NCI-H2029 (cell line): ENCODE measurements at regions not wholly inside any gene's neighbourhood (a gene's known extent, or its start where the extent isn't known, plus 50 kb on each side); places are given as distances from the start of the nearest gene placed in this dataset.

Source experiments
- DNase-seq: peaks from one replicate; lab custom pipeline; 2025; lab: John Stamatoyannopoulos, UW

DNA sequence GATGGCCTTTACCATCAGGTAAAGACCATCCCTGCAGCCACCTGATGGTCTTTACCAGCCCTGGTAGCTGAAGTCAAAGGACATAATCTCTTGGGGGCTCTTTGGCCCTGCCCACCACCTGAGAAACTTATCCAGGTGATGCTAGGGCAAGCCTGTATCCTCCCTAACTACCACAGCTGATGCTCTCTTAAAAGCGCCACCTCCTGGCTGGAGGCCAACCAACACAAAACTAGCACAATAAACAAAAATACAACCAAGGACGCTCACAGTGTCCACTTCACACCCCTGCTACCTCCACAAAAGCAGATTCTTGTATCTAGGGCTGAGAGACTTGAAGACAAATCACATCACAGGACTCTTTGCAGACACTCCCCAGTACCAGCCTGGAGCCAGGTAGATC is 357.1 kb upstream of the POU3F1 start:
- no peak for DNase-seq

DNA sequence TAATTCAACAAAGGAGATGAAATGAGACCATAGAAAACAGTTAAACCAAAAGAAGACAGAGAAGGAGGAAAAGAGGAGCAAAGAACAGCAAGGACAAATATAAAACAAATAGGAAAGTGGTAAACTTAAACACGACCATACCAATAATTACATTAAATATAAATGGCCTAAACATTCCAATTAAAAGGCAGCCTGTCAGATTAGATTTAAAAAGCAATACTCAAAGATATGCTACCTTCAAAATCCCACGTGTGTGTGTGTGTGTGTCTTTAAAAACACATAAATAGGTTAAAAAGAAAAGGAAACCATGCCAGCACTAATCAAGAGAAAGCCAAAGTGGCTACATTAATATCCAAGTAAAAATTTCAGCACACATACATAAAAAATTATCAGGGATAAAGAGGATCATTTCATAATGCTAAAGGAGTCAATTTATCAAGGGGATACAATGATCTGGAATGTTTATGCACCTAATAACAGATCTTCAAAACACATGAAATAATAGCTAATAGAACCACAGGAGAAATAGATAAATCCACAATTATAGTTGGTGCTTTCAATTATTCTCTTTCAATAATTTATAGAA is 355.7 kb upstream of the POU3F1 start:
- no peak for DNase-seq

DNA sequence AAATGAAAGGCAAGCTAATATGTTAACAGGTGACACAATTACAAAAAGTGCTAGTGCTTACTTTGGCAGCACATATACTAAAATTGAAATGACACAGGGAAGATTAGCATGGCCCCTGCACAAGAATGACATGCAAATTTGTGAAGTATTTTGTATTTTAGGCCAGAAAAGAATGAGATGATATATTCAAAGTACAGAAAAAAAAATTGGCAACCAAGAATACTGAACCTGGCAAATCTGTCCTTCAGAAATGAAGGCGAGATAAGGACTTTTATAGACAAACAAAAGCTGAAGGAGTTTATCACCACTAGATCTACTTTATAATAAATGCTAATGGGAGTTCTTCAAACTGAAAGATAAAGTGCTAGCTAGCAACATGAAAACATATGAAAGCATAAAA is 350.0 kb upstream of the POU3F1 start:
- no peak for DNase-seq

DNA sequence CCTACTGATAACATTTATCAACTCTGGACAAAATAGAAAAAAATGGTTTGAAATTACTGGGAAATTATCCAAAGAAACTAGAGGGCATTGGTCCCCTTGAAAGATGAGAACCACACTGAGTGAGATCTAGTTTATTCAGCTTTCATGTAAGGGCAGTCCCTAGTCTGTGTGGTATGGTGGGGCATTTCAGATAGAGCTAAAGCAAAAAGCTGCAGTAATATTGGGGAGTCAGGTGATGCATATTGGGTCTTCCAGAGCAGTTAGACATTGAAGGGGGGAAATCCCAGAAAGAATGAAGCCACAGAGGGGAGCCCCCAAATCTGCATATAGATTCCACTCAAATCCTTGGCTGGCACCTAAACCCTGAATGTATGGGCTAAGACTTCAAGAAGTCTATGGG is 347.7 kb upstream of the POU3F1 start:
- DNase-seq: no peak

DNA sequence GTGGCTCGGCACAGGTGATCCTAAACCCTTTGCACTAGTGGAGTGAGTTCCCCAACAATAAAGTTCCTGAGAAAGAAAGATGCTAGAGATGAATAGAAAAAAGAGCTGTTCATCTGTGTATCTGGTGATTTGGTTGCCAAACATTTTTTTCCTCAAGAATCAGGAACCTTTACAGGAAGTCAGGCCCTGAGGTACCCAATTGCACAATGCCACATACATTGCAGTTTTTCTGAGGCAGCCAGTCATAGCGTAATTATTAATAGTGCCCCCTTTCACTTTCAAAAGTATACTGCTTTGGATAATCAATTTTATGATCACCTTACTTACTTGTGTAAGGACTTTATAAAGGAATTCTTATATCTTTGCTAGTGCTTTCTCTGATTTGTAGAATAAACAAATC is 346.3 kb upstream of the POU3F1 start:
- no peak for DNase-seq

DNA sequence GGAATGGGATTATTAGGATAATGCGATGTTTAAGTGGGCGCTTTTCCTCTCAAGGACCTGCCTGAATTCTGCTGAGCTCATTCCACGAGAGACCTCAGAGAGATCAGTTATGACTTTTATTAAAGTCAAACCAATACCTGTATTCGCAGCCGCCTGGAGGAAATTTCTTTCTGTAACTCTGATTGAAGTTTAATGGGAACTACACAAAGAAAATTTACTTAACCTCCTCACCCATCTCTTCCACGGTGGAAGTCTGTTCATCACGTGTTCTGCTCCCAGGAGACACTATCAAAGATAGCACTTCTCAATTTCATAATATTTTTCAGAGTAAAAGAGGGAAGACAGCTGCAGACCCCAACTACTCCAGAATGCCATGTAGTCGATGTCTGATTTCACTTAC is 334.7 kb upstream of the POU3F1 start:
- DNase-seq: no peak

DNA sequence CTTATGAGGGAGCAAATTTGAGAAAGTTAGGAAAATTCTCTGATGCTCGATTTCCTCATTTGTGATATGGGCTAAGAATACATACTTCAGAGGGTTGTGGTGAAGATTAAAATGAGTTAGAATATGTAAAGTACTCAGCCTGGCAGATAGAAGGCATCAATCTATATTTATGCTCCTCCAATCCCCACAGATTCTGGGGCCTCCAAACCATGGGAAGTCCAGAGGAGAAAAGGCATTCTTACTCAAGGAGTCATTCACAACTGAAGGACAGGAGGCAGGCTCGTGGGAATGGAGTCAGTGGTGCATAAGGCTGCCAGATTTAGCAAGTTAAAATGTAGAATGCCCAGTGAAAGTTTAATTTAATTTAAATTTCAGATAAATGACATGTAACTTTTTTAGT is 330.0 kb upstream of the POU3F1 start:
- no peak for DNase-seq

DNA sequence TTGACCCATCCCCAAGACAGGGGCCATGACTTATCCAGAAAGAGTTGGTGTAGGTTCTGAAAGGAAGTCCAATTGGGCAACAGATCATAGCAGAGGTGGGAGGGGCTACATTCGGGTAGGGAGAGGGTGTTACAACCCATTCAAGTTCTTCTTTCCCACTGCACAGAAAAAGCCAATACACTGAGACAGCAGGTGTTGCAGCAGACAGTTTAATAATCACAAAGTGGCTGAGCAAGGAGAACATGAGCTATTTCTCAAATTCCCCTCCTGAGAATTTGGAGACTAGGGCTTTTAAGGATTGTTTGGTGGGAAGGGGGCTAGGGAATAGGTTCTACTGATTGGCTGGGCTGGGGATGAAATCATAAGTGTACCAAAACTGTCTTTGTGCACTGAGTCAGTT is 328.4 kb upstream of the POU3F1 start:
- no peak for DNase-seq

DNA sequence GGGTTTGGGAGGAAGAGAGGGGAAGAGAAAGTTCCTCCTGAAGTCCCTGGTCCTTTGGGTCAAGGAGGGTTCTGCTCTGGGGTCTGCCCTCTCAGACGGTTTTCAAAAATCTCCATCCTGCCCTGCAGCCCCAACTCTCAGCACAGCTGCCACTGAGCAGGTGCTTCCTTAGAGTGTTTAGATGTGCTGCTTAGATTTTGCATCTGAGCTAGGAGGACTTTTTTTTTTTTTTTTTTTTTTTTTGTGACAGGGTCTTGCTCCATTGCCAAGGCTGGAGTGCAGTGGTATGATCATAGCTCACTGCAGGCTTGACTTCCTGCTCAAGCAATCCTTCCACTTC is 324.9 kb upstream of the POU3F1 start:
- DNase-seq: no peak

DNA sequence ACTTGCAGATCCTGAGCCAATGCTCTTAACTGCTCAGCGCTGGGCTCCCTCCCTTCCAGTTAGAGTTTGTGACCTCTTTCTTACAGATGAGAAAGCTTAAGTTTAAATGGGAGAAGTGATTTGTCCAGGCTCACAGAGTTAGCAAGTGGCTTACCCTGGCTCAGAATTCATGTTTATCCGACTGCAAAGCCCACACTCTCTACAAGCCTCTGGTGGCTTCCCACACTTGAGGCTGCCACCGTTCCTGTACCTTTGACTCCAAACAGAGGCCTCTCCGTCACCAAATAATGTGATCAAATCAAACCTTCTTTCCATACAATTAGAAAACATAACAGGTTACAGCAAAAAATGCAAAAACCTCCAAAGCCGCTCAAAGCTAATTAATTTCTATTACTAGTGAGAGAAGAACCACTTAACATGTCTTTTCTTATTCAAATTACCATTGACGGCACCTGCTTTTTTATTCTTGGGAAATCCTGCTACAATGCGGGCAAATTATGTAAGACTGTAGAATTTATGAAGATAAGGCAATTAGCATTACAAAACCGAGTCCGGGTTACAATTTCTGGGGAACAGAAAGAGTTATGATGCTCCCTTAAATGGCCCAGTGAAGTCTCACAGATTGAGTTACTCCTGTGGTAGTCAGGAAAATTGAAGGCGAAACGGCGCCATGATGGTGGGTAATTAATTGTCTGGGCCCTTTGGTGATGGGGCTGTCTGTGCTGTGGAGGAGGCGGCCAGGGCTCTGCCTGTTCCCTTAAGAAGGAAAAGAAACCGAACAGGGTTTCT is 324.3 kb upstream of the POU3F1 start:
- DNase-seq: no peak

DNA sequence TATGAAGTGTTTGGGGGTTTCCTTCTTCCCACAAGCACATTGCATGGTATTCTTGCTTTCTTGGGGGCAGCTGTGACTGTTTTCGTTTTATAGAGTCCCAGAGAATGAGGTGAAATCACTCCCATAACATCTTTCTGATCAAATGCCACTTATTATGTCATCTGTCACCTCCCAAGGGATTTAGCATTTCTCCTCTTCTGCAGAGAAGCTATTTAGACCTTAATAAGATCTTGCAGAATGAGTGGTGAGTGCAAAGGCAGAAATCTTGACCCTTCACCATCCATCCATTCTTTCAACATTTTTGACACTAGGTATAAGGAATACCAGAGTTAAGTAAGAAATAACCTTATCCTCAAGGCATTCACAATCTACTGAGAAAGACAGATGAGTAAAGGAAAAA is 318.6 kb upstream of the POU3F1 start:
- DNase-seq: no peak

DNA sequence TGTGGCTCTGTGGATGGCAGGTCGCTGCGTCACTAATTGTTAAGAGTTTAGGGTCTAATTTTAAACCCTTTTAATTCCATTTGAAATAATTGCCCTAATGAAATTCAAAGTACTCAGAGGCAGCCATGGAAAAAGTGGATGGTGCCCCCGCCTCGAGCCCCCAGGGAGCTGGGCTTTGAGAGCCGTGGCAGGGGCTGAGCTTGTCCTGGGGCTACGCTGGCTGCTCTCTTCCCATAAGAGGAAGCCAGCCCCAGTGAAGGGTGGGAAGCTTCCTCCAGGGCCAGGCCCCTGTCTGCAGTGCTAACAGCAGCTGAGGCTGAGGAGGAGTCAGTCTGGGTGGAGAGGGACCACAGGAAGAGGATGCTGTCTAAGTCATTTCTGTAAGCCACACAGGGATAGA is 315.0 kb upstream of the POU3F1 start:
- no peak for DNase-seq

DNA sequence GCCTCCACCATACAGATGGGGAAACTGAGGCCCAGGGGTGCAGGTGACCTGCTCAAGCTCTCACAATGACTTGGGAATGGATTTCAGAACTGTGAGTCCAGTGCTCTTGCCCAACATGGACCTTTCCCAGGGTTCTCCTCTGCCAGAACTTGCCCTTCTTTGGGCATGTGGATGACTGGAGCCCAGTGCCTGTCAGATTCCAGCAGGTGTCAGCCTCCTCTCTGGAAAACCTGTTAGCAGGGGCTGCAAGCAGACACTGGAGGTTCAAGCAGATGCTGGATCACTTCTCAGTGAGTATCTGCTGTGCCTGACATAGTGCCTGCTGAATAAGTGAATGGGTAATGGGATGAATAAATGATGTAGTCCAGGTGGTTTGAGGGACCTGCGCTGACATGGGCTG is 314.2 kb upstream of the POU3F1 start:
- no peak for DNase-seq

DNA sequence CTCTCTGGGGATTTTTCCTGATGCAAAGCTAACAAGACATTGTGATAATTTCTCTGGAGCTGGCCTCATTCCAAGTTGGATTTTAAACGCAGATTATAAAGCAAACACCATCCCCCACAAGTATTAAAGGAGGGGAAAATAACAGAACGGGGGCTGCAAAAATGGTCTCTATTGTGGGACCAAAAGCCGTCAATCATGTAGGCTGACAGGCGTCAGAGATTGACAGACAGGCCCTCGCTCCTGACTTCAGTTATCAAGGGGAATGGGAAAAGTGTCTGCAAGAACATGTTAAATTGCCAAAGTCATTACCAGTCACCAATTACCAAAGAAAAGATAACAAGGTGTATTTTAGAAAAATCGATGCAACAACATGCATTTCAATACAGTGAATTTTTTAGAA is 307.4 kb upstream of the POU3F1 start:
- no peak for DNase-seq

DNA sequence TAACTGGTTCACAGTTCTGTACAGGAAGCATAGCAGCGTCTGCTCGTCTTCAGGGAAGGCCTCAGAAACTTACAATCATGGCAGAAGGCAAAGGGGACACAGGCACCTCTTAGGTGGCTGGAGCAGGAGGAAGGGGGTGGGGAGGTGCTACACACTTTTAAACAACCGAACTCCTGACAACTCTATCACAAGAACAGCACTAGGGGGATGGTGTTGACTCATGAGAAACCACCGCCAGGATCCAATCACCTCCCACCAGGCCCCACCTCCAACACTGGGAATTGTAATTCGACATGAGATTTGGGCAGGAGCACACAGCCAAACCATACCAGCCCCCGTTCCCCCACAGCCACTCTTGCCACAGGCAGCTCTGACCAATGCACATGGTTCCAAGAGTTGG is 306.3 kb upstream of the POU3F1 start:
- DNase-seq: no peak

DNA sequence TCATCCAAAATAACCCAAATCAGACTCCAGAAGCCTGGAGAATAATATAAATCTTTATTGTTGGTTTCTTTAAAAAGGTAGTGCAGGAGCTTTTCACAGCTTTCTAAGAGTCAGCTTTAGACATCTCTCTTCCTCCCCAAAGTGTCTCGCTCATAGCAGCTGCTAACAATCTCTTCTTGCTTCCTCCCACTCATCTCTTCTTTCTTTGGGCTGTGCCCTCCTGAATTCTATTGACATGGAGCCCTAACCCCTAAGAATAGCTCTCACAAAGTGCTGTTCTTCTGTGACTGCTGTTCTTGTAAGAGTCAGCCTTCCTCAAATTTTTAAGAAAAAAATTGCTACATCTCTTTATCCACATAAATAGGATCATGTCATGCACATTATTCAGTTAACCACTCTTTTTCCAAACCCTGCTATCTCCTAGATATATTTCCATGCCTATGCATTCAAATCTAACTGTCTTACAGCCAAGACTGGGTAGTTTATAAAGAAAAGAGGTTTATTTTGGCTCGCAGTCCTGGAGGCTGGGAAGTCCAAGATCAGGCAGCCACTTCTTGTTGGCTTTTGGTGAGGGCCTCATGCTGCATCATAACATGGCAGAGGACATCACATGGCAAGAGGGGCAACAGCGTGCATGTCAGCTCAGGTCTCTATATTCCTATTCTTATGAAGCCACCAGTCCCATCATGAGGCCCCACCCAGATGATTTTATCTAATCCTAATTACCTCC is 301.0 kb upstream of the POU3F1 start:
- DNase-seq: no peak

DNA sequence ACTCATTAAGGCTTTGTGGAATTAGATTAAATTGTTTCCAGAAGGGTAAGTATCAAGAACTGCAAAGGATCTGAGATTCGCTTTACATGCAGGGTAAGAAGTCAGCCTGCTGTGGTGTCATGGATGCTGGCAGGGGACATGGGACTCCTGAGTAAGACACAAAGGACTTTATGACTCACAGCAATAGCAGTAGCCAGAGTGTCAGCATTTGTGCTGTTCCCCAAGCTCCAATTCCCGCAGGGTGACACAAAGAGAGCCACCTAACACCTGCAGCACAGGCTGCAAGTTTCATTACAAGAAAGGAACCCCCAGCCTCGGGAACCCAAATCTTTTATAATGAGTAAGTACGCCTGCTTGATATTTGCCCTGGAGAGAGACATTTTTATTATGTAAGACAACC is 298.1 kb upstream of the POU3F1 start:
- no peak for DNase-seq

DNA sequence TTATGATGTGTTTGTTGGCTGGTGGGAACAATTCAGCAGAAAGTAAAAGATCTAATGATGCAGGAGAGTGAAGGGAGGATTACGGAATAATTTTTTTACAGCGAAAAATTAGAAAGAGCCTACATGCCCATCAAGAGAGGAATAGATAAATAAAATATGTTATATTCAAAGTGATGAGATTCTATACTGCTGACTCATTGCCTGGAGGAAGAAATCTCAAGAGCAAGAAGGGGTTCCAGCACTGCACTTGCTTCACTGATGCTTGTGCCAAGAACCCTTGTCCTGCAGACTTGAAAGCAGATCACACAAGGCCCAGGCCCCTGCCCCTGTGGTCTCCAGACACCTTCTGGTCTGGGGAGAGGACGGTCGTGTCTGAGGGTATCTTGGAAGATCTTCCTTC is 295.1 kb upstream of the POU3F1 start:
- no peak for DNase-seq

DNA sequence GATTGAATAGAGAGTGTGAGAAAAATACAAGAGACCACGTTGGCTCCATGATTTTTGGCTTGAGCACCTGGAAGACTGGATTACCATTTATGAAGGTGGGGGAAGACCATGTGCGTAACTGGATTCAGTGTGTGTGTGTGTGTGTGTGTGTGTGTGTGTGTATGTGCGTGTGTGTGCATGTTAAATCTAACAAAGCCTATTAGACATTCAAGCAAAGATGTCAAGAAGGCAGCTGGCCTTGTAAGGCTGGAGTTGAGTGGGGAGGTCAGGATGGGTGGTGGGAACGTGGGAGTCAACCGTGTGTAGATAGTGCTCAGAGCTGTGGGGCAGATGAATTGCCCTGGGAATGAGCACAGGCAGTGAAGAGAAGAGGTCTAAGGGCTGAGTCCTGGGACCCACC is 293.8 kb upstream of the POU3F1 start:
- no peak for DNase-seq

DNA sequence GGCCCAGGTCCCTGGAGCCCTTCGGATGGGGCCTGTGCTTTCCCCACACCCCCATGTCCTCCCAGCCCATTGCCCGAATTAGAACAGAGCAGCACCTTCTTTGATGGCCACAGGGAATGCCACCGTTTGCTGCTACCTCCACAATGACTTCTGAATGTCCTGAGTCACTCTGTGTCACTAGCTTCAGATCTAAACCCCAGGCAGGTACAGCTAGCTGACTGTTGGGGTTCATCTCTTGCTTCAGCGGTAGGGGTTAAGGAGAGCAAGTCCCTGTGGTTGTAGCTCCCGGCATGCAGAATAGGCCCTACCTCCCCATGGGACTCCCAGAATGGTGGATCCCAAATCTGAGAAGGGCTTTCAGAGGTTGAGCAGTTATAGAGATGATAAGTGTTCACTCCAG is 291.1 kb upstream of the POU3F1 start:
- DNase-seq: no peak

DNA sequence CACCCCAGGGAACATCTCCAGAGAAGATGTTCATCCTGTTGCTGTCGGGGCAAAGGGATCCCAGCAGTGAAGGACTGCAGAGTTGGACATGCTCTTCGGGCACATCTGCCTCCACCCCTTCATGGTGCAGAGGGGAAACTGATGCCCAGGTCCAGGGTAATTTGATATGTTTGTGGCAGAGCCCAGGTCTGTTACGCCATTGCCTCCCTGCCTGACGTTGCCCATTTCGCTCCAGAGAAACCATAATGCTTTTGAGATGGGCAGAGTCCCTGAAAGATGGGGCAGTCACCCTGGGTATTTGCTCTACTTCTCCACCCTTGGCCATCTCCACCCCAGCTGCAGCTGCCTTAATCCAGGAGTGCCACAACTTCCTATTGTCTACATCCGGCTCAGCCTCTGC is 290.4 kb upstream of the POU3F1 start:
- DNase-seq: no peak

DNA sequence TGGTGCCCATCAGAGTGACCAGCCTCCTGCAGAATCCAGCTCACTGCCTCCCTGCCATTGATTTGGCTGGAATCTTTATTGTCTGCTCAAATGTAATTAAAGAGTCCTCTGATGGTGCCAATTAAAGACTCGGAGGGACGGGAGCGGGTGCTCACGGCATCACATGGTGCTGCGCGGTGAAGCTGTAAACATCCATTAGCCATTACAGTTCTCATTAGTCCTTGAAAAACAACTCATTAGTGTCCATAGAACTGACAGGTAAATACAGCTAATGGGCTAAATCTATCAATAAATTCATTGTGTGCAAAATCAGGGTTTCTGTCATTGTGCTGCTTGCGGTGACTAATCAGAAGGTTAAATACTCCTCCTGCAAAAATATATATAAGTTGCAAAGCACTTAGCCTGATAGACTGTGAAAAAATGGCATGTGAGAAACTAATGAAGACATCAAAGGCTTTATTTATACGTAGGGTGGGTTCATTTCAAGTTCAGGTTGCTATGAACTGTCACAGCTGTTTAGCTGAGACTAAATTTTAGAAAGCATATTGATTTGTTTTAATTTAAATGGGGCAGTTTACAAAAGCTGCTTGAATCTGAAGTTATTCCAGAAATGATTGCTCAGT is 289.8 kb upstream of the POU3F1 start:
- no peak for DNase-seq

DNA sequence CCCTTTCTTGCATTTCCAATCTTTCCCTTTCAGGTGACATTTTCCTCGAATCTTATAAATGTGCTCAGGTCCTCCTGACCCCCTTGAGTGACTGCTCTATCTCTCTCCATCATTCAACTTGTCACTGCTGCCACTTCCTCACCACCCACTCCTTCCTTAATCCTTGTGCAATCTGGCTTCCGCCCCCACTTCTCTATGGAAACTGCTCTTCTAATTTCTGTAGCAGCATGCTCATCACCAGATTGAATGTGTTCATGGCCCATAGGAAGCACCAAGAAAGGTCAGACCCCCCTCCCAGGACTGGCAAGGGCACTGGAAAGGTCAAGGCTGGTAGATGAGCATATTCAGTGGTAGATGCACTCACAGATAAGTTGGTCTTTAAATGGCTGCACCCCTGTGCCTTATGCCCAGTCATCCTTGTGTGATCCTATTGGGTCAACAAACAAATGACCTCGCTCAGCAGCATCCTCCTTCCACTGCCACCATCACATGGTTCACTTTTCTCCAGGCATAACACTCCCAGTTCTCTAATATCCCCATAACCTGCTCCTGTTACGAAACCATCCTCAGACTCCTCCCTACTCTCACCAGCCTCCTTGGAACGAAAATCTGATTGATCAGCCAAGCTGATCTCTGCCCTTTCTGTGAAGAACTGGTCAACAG is 288.5 kb upstream of the POU3F1 start:
- DNase-seq: no peak
